HG02885 (cell line): ENCODE measurements at regions not wholly inside any gene's neighbourhood (a gene's known extent, or its start where the extent isn't known, plus 50 kb on each side); places are given as distances from the start of the nearest gene placed in this dataset.

Source experiments
- ATAC-seq: cut with Tn5 transposase; IDR thresholded peaks from one replicate; pipeline ENCODE4 v1.9.1; 2021; ENCODE audit warnings: mild to moderate bottlenecking; ENCODE audit not compliant: unreplicated experiment, poor library complexity

DNA sequence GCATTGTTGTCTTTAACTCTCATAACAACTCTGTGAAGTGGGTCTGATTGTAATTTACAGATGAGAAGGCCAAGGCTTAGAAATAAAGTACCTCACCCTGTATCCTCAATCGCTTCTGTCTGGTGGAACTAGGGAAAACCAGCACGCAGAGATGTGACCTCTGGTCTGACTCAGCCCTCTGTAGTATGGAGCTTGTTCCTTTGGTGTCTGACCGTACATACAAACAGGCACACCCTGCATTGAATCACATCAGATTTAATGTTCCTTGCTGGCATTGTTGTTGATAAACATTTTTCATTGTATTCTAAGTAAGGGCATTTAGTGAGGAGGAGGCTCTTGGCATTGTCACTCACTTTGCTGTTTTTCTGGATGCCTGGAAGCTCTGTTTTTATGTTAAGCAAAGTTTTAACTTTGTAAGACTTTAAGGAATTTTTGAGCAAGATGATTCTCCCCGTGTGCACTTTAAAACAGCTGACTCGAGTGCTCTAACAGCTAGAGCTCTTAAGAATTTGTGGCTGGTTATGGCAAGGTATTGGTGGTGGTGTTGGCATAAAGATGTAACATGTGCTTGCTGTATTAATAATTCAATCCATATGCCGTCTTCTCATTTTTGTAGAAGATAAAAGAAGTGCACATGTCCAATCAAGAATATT lies 89.0 kb upstream of the SPATA13 start:
- ATAC-seq: no peak

GRCh38 chr13:24073657-24074056 lies 86.9 kb upstream of the SPATA13 start:
- no peak for ATAC-seq

DNA sequence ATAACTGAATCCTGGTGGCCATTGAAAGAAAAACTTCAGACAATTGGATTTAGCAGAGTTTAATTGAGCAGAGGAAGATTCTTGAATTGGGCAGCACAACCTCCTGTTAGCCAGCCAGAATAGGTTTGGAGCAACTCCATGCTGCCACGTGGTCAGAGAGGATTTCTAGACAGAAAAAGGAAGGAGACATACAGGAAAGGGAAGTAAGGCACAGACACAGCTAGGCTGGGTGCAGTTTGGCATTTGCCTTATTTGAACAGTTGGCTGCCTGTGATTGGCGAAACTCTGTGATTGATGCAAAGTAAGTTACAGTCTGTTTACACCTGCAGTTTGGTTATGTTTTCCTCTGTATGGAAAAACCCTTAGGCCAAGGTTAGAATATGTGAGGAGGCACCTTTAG lies 85.8 kb upstream of the SPATA13 start:
- ATAC-seq: no peak

DNA sequence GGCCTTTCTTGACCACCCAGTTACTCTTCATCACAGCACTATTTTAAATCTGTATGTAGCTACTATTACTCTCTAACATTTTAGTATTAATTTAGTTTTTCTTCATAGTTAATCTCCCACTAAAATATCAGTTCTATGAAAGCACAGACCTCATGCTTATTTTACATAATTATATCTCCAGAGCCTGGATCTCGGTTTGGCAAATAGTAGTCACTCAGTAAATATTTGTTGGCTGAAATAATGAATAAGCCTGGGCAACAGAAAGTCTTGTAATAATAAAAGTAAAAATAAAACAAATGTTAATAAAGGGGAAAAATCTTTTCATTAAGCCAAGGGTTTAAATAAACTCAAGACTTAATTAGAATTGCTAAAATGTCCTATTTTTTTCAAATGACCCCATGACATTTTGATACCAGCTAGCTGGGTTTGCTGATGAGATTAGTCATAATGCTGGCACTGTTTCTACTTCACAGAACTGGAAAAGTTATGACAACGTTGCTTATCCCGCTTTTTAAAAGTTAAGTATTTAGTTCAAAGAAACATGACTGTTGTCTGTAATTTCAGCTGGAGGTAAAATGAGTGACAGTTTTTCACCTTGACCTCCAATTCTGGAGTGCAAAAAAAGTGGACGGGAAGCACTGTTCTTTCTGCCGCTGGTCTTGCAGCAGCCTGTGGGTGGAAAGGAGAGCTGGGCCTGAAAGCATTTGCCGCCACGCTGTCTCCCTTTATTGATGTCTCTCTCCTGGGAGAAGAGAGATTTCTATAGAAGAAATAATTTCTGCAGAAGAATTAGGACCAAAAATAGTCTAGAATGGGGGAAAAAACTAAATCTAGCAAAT lies 85.2 kb upstream of the SPATA13 start:
- ATAC-seq: no peak

- no peak for ATAC-seq
These were observed 84.4 kb upstream of the SPATA13 start for GRCh38 chr13:24076109-24076508.

DNA sequence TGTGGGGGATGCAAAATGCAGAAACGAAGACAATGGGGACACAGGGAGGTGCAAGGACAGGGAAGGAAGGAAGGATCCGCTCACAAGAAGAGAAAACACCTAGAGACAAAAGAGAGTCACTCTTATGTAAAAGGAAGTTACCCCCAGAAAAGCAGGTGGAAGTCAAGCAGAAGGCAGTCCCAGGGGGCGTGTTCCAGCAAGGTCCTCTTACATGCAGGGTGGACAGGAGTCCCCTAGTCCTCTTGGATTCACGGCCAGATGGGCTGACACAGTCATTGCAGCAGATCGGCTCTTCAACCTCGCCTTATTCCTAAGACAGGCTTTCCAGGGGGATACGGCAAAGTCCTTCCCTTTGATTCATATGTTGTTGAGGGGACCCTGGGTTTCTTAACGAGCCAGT lies 83.9 kb upstream of the SPATA13 start:
- ATAC-seq: no peak

- no peak for ATAC-seq
These were observed 80.4 kb upstream of the SPATA13 start for GRCh38 chr13:24080134-24080533.

DNA sequence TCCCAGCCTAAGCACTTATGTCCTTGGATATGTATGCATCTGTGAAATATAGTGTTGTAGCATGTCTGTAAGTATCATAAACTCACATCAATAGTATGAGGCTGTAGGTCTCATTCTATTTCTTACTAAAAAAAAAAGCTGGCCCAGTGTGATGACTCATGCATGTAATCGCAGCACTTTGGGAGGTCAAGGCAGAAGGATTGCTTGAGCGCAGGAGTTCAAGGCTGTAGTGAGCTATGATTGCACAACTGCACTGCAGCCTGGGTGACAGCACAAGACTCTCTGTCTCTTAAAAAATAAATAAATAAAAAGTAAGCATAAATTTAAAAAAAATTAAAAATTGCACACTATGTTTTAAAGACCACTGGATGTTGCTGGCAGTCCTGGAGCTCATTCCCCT lies 79.1 kb upstream of the SPATA13 start:
- ATAC-seq: no peak

DNA sequence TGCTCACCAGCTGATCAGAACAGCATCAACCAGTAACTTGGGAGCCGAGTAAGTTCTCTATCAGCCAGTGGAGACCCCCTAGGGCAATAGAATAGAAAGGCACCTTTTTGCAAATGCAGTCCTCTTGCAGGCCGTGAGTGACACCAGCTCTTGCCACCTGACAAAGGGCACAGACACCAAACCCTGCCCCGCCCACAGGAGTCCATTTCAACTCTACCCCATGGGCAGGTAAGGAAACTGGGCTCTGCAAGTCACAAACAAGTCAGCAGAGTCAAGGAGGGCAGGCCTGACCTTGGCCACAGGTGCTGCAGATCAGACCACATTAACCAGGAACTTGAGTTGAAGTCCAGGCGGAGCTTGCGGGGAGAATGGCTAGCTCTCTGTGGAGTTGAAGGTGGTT lies 77.4 kb upstream of the SPATA13 start:
- no peak for ATAC-seq

DNA sequence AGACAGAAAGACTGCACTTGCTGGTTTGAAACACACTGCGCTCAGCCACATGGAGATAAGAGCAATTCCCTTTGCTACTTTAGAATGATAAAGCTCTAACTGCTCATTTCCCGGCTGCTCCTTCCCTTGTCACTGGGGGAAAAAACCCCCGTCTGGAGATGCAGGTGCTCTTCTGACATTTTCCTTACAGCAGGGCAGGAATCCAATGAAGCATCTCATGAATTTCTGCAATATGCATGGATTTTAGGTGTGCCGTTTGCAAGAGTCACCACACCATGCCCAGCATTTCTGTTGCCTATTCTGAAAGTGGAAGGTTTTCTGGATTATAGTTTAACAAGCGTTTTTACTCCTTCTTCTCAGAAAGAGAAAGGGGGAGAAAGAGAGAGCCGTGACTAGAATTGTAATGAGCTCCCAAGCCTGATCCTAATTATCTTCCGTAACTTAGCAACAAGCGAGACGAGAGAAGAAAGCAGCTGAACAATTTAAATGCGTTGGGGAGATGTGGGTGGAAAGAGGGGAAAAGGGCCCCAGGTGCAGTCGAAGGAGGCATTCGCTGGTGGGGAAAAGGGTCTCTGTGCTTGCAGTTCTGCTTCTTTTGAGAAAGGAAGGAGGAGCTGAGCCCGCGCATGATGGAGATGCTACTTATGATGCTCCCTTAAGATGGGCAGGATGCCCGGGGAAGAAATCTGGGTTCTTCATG lies 76.6 kb upstream of the SPATA13 start:
- ATAC-seq: no peak

DNA sequence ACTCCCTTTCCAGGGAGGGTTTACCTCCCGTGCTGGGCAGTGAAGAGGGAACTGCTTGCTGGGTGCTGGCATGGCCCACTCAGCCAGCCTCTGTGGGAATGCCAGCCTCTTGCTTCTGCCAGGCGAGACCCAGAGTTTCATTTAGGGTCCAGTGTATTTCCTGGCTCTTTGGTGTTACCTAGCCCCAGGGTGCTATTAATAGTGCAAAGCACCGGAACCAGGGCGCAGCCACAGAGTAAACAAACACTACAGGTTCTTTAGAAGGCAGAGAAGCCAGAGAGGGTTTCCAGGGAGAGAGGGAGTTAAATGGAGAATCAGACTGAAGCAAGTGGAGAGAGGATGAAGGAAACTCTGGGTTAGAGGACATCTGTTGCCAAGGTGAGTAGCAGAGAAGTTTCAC lies 74.9 kb upstream of the SPATA13 start:
- no peak for ATAC-seq

DNA sequence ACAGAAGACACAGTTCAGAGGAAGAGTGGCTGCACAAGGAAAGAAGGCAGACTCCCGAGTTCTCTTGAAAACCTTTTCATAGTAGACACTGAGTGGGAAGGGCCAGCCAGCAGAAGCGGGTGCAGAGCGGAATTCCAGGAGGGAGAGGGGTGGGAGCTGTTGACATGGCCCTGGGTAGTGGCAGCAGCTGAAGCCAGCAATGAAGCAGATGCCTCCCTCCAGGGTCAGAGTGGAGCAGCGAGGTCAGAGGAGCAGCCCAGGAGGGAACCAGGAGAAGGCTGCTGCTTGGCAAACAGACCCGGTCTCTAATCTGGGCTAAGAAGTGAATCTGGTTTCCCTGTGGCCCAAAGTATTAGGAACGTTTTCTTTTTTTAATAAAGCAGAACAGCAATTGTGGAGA lies 73.9 kb upstream of the SPATA13 start:
- ATAC-seq: no peak

DNA sequence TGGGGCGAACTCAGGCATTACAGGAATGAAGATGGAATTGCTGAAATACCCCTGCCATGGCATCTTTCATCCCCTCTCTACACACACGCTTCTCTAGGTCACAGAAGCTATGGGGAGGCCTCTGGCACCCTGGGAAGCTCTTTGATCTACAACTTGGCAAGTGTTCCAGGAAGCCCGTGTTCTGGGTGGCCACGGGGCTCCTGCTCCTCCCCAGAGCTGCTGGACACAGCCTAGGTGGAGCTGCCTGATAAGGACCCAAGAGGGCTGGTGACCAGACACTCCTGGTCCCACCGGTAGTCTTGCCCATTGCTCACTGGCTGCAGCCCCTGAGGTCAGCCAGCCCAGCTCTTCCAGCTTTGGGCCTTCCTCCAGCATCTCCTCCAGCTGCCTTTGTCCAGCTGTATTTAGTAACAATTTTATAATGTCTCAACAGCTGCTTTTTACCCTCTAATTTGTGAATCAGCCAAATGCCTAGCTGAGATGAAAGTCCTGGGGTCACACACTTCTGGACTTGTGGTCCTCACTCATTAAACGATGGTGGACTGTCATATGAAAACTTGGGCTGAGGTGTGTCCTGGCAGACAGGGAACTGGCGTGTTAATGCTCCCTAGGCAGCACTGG lies 72.8 kb upstream of the SPATA13 start:
- no peak for ATAC-seq

GRCh38 chr13:24090049-24090448 lies 70.5 kb upstream of the SPATA13 start:
- ATAC-seq: no peak

- ATAC-seq: no peak
These were observed 69.4 kb upstream of the SPATA13 start for GRCh38 chr13:24091080-24091479.

- ATAC-seq: no peak
These were observed 68.4 kb upstream of the SPATA13 start for GRCh38 chr13:24092108-24092507.

DNA sequence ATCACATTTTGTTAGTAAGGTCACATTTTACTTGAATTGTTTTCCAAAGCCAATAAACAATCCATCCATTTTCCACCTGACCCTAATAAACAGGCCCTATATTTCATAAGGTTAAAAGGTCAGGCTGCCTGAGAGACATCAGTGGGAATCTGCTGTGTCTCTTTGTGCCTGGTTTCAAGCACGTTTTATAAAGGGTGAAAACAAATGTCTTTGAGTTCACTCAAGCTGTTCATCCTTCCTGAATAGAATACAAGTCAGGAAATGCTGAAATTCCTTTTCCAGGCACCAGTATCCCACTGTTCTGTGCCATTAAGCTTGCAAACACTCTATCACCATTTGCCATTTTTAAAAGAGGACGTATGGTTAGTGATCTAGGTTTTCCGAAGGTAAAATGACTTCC lies 67.5 kb upstream of the SPATA13 start:
- no peak for ATAC-seq

- no peak for ATAC-seq
These were observed 63.9 kb upstream of the SPATA13 start for GRCh38 chr13:24096659-24097058.

GRCh38 chr13:24097064-24097463 lies 63.5 kb upstream of the SPATA13 start:
- ATAC-seq: peak; percentile 80

DNA sequence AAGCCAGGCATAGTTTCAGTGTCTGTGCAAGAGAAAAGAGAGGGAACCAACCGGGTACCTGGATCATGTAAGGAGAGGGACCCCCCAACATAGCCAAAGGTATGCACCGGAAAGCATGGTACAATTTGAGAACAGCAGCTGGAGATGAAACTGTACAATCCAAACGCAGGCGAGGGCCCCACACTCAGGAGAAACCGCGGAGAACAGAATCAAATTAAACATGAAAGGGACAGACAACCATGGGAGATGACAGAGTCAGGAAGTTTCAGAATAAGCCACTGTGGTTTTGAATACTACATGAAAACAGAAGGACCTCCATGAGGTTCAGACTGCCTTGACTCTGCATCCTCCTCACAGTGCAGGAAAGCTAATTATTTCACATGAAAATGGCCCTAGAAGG lies 62.9 kb upstream of the SPATA13 start:
- peak; percentile 44 for ATAC-seq

DNA sequence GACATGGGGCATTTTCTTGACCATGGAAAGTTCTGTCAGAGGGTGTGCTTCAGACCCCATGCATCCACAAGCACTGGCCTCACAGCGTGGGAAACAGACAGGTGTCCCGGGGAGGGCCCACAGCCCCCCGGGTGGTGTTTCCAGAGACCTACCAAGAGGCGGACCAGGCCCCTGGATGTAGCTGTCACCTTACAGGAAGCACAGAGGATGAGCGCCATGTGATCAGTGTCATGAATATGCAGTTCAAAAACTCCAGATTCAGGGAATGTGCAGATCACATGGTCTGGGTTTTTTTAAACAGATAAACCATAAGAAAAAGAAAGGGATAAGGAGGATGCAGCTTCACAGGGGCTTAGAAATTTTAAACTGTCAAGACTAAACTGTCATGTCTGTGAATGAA lies 61.0 kb upstream of the SPATA13 start:
- ATAC-seq: no peak
